H1 (cell line): ENCODE measurements at regions not wholly inside any gene's neighbourhood (a gene's known extent, or its start where the extent isn't known, plus 50 kb on each side); places are given as distances from the start of the nearest gene placed in this dataset.

Source experiments
- EP300 ChIP-seq, 2 experiments: IDR thresholded peaks; 1 replicate in 1 of 2; 2 replicates in 1 of 2; pipeline ENCODE4 v1.6.1; 2011 to 2012; ENCODE audit warnings: low read depth in 2 of 2, low read length in 2 of 2, mild to moderate bottlenecking in 2 of 2, borderline replicate concordance in 1 of 2, inconsistent platforms in 1 of 2, moderate library complexity in 1 of 2
- EZH2 ChIP-seq: fragments of 200-600 bp; sonication (generic); IDR thresholded peaks from 2 replicates; pipeline ENCODE4 v1.7.1; 2012; ENCODE audit warnings: low read depth, mild to moderate bottlenecking, moderate library complexity, low read length, inconsistent platforms; ENCODE audit not compliant: severe bottlenecking
- POLR2AphosphoS5 ChIP-seq: IDR thresholded peaks from 2 replicates; pipeline ENCODE4 v1.6.1; 2011; ENCODE audit warnings: low read depth, low read length
- SIN3A ChIP-seq, 2 experiments: IDR thresholded peaks in 1 of 2; conservative IDR thresholded peaks in 1 of 2; 2 replicates each; pipeline ENCODE4 v1.6.1; 2011 to 2012; ENCODE audit warnings: low read length in 2 of 2, improper control_type of control experiment in 1 of 2, low read depth in 1 of 2, mild to moderate bottlenecking in 1 of 2
- TAF1 ChIP-seq: IDR thresholded peaks from 2 replicates; pipeline ENCODE4 v1.6.1; 2011; ENCODE audit warnings: mild to moderate bottlenecking, low read depth, low read length
- TF ChIP-seq, protein P1 (sequence below), 3 experiments: IDR thresholded peaks; 1 replicate in 2 of 3; 2 replicates in 1 of 3; pipeline versions ENCODE4 v1.5.1 to v1.6.1; 2011; ENCODE audit warnings: low read length in 3 of 3, mild to moderate bottlenecking in 3 of 3, inconsistent platforms in 2 of 3, low read depth in 1 of 3, moderate library complexity in 1 of 3; ENCODE audit not compliant: insufficient read depth in 1 of 3; ENCODE audit errors: control extremely low read depth in 1 of 3
- TF ChIP-seq, protein P2 (sequence below): IDR thresholded peaks from 2 replicates; pipeline ENCODE4 v1.6.1; 2012; ENCODE audit warnings: inconsistent platforms

DNA sequence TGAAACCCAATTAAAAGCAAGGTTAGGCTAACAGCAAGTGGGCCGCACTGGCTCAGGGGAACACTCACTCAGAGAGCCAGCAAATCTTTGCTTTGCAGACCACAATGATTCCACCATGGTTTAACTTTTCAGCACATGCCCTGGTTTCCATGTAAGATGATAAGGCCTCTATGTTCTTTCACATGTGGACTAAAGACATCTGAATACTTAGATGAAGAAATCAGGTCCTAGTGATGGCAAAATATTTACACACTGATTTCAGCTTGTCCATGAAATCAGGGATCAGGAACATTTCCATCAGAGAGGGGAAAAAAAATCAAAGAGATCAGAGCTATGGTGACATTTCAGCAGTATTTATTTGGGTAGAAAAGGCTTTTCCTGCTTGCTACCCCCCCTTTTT is 258.2 kb upstream of the IRX5 start:
- TF ChIP-seq POLR2AphosphoS5 (no peak), EP300 (IDR thresholded peaks at IDR 0.05; ENCODE audit: borderline replicate concordance in 1 of 2, low read depth in 2 of 2, low read length in 2 of 2) (no peak), SIN3A (conservative IDR thresholded peaks at IDR 0.05 in 1 of 2, IDR thresholded peaks at IDR 0.05 in 1 of 2; ENCODE audit: low read depth in 1 of 2, low read length in 2 of 2) (no peak), TAF1 (no peak), EZH2 (no peak)
- TF ChIP-seq, protein P1, sequence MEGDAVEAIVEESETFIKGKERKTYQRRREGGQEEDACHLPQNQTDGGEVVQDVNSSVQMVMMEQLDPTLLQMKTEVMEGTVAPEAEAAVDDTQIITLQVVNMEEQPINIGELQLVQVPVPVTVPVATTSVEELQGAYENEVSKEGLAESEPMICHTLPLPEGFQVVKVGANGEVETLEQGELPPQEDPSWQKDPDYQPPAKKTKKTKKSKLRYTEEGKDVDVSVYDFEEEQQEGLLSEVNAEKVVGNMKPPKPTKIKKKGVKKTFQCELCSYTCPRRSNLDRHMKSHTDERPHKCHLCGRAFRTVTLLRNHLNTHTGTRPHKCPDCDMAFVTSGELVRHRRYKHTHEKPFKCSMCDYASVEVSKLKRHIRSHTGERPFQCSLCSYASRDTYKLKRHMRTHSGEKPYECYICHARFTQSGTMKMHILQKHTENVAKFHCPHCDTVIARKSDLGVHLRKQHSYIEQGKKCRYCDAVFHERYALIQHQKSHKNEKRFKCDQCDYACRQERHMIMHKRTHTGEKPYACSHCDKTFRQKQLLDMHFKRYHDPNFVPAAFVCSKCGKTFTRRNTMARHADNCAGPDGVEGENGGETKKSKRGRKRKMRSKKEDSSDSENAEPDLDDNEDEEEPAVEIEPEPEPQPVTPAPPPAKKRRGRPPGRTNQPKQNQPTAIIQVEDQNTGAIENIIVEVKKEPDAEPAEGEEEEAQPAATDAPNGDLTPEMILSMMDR (IDR thresholded peaks at IDR 0.05; ENCODE audit: control extremely low read depth in 1 of 3, insufficient read depth in 1 of 3, low read depth in 1 of 3, low read length in 3 of 3) = no peak
- TF ChIP-seq, protein P2, sequence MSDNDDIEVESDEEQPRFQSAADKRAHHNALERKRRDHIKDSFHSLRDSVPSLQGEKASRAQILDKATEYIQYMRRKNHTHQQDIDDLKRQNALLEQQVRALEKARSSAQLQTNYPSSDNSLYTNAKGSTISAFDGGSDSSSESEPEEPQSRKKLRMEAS = no peak
